ENCODE measurements at regions not wholly inside any gene's neighbourhood (a gene's known extent, or its start where the extent isn't known, plus 50 kb on each side); places are given as distances from the start of the nearest gene placed in this dataset.

GRCh38 chr22:49215840-49216239 is 611.8 kb downstream of the BRD1 start:
- no peak for DNase-seq (ENCODE audit: extremely low read depth in 1 of 2, low read depth in 1 of 2)

- no peak for DNase-seq (ENCODE audit: extremely low read depth in 1 of 2, low read depth in 1 of 2)
Observed at GRCh38 chr22:49214976-49215375, 612.7 kb downstream of the BRD1 start.

GRCh38 chr22:49213731-49214352 is 613.8 kb downstream of the BRD1 start:
- no peak for DNase-seq (ENCODE audit: extremely low read depth in 1 of 2, low read depth in 1 of 2)

GRCh38 chr22:49212466-49212865 is 615.2 kb downstream of the BRD1 start:
- DNase-seq (ENCODE audit: extremely low read depth in 1 of 2, low read depth in 1 of 2), result no peak

- no peak for DNase-seq (ENCODE audit: extremely low read depth in 1 of 2, low read depth in 1 of 2)
Observed at GRCh38 chr22:49212002-49212401, 615.7 kb downstream of the BRD1 start.

- no peak for DNase-seq (ENCODE audit: extremely low read depth in 1 of 2, low read depth in 1 of 2)
Observed at GRCh38 chr22:49211176-49211575, 616.5 kb downstream of the BRD1 start.

- no peak for DNase-seq (ENCODE audit: extremely low read depth in 1 of 2, low read depth in 1 of 2)
Observed at GRCh38 chr22:49210606-49211005, 617.1 kb downstream of the BRD1 start.

- no peak for DNase-seq (ENCODE audit: extremely low read depth in 1 of 2, low read depth in 1 of 2)
Observed at GRCh38 chr22:49209452-49210195, 618.0 kb downstream of the BRD1 start.

GRCh38 chr22:49208768-49209252 is 618.9 kb downstream of the BRD1 start:
- no peak for DNase-seq (ENCODE audit: extremely low read depth in 1 of 2, low read depth in 1 of 2)

GRCh38 chr22:49208004-49208402 is 619.7 kb downstream of the BRD1 start:
- no peak for DNase-seq (ENCODE audit: extremely low read depth in 1 of 2, low read depth in 1 of 2)

GRCh38 chr22:49207008-49208003 is 620.4 kb downstream of the BRD1 start:
- DNase-seq (ENCODE audit: extremely low read depth in 1 of 2, low read depth in 1 of 2), result no peak

- DNase-seq (ENCODE audit: extremely low read depth in 1 of 2, low read depth in 1 of 2), result no peak
Observed at GRCh38 chr22:49206281-49206680, 621.4 kb downstream of the BRD1 start.

GRCh38 chr22:49205483-49205800 is 622.2 kb downstream of the BRD1 start:
- DNase-seq (ENCODE audit: extremely low read depth in 1 of 2, low read depth in 1 of 2), result no peak

GRCh38 chr22:49204599-49205482 is 622.8 kb downstream of the BRD1 start:
- DNase-seq (ENCODE audit: extremely low read depth in 1 of 2, low read depth in 1 of 2), result no peak

- DNase-seq (ENCODE audit: extremely low read depth in 1 of 2, low read depth in 1 of 2), result no peak
Observed at GRCh38 chr22:49203859-49204598, 623.6 kb downstream of the BRD1 start.

- DNase-seq (ENCODE audit: extremely low read depth in 1 of 2, low read depth in 1 of 2), result no peak
Observed at GRCh38 chr22:49203091-49203858, 624.4 kb downstream of the BRD1 start.

GRCh38 chr22:49202226-49202625 is 625.4 kb downstream of the BRD1 start:
- DNase-seq (ENCODE audit: extremely low read depth in 1 of 2, low read depth in 1 of 2), result no peak

GRCh38 chr22:49201046-49201970 is 626.4 kb downstream of the BRD1 start:
- no peak for DNase-seq (ENCODE audit: extremely low read depth in 1 of 2, low read depth in 1 of 2)
